Left lung (tissue), 4 donors: ENCODE measurements at regions not wholly inside any gene's neighbourhood (a gene's known extent, or its start where the extent isn't known, plus 50 kb on each side); places are given as distances from the start of the nearest gene placed in this dataset.

ENCODE experiments used
- ATAC-seq: fragments of 200-7000 bp; cut with Tn5 transposase; one replicate; pipeline ENCODE4 v1.9.1; 2020; ENCODE audit warnings: moderate library complexity
- DNase-seq, 4 donors: peaks; one replicate each; pipeline ENCODE4 v3.0.0-alpha.2; 2013 to 2020
- H3K27ac ChIP-seq, 2 donors: fragments of 200-600 bp; sonication (generic) in 1 of 2; one replicate each; pipeline versions ENCODE4 v1.5.0 to v1.8.0; 2020 to 2021
- H3K27me3 ChIP-seq, 2 donors: fragments of 200-600 bp; sonication (generic) in 1 of 2; one replicate each; pipeline versions ENCODE4 v1.5.0 to v1.8.0; 2020 to 2021
- H3K36me3 ChIP-seq, 2 donors: fragments of 200-600 bp; sonication (generic) in 1 of 2; one replicate each; pipeline versions ENCODE4 v1.5.0 to v1.8.0; 2020 to 2021
- H3K4me1 ChIP-seq, 2 donors: fragments of 200-600 bp; one replicate each; pipeline ENCODE4 v1.8.0; 2021
- H3K4me3 ChIP-seq, 2 donors: fragments of 200-600 bp; sonication (generic) in 1 of 2; one replicate each; pipeline versions ENCODE4 v1.5.0 to v1.8.0; 2020 to 2021; ENCODE audit warnings: mild to moderate bottlenecking in 1 of 2
- H3K9me3 ChIP-seq, 2 donors: fragments of 200-600 bp; sonication (generic) in 1 of 2; one replicate each; pipeline versions ENCODE4 v1.5.0 to v1.8.0; 2020 to 2021
- CTCF ChIP-seq, 2 donors: fragments of 200-600 bp; sonication (generic) in 1 of 2; IDR thresholded peaks; one replicate each; pipeline versions ENCODE4 v1.5.0 to v1.8.0; 2021; ENCODE audit warnings: antibody characterized with exemption in 2 of 2
- intact Hi-C, 2 donors: fragments of 100-400 bp; cut with DNase I; formaldehyde crosslinking; loops; one replicate each; pipeline versions ENCODE4 v1.11.2 to v1.14.2; 2022
- donor health status: DM: no; HTN: yes; CAD: no.
- donor health status: DM: no; HTN: no; CAD: no.

DNA sequence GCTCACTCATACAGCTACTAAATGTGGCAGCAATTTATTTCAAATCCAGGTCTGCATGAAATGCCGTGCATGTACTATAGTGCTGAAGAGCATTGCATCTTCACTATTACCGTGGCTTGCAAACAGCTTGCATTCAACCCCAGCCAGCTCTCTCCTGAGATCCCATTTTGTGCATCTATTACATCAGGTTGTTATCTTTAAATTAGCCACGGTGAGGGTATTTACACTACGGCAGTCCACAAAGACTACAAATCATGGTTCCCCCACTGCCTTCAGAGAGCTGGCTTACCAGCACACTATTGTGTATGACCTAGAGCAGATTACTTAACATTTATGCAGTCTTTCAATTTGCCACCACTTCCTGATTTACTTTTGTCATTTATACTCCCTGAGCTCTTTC, 621.3 kb upstream of the LRATD1 start:
- no peak for ATAC-seq
- no peak overlapping the region for H3K4me3 ChIP-seq
- no peak overlapping the region for H3K27ac ChIP-seq
- intact Hi-C loops: no loop called here
- peaks cover 0 to 23% of the 10 kb centered on the region in 2 donors for H3K9me3 ChIP-seq
- no peaks in the 10 kb centered on the region for H3K27me3 ChIP-seq
- TF ChIP-seq CTCF (IDR thresholded peaks at IDR 0.05): no peak
- no peaks in the 10 kb centered on the region for H3K4me1 ChIP-seq
- no peak for DNase-seq
- no peaks in the 10 kb centered on the region for H3K36me3 ChIP-seq

DNA sequence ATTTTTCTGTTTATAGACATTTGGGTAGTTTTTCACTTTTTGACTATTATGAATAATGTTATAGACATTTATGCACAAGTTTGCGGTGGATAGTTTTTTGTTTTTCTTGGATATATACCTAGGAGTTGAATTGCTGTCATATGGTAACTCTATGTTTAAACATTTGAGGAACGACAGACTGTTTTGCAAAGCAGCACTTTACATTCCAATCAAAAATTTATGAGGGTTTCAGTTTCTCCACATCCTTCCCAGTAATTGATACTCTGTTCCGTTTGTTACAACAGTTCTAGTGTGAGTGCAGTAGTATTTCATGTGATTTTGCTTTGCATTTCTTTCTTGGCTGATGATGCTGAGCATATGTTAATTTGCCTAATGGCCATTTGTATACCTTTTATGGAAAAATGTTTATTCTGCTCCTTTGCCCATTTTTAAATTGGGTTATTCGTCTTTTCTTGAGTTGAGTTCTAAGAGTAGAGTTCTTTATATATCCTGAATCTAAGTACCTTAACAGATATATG, 617.3 kb upstream of the LRATD1 start:
- DNase-seq: no peak
- peaks cover 0 to 11% of the 10 kb centered on the region in 2 donors for H3K9me3 ChIP-seq
- intact Hi-C loops: no loop called here
- H3K36me3 ChIP-seq: no peaks in the 10 kb centered on the region
- TF ChIP-seq CTCF (IDR thresholded peaks at IDR 0.05): no peak
- H3K4me1 ChIP-seq: no peaks in the 10 kb centered on the region
- ATAC-seq: no peak
- H3K4me3 ChIP-seq: no peak overlapping the region
- H3K27me3 ChIP-seq: no peaks in the 10 kb centered on the region
- no peak overlapping the region for H3K27ac ChIP-seq

DNA sequence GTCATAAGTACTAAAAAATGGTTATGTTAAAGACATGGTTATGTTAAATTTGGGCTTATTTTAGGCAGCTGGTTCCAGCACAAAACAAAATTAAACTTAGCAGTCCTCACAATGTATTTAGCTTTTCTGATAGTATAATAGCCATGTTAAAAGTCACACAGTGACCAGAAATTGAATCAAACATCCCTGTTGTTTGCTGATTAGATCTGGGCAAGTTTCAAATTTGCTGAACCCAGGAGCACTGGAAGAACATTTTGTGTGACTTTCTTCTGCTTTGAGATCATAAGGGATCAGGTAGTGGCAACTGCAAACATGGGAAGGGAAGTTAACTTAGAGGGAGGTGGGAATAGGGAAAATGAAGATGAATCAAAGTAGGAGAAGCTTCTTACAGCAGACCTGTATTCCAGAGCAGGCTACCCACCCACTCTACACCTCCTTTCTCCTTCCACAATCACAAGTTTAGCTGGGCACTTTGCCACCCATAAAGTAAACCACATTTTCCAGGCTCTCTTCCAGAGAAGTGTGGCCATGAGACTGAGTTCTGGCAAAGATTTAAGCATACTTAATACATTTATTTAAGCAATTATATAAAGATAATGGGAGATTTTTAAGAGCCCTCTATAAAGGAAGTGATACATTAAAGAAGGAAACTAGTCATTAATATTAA, 616.1 kb upstream of the LRATD1 start:
- H3K27me3 ChIP-seq: no peaks in the 10 kb centered on the region
- H3K4me1 ChIP-seq: no peaks in the 10 kb centered on the region
- no peaks in the 10 kb centered on the region for H3K9me3 ChIP-seq
- TF ChIP-seq CTCF (IDR thresholded peaks at IDR 0.05): no peak
- ATAC-seq (peak; percentile 83), DNase-seq (peak in 1 of 4 donors; percentile 22)
- no peak overlapping the region for H3K4me3 ChIP-seq
- H3K27ac ChIP-seq: no peak overlapping the region
- H3K36me3 ChIP-seq: no peaks in the 10 kb centered on the region
- intact Hi-C loops: no loop called here

DNA sequence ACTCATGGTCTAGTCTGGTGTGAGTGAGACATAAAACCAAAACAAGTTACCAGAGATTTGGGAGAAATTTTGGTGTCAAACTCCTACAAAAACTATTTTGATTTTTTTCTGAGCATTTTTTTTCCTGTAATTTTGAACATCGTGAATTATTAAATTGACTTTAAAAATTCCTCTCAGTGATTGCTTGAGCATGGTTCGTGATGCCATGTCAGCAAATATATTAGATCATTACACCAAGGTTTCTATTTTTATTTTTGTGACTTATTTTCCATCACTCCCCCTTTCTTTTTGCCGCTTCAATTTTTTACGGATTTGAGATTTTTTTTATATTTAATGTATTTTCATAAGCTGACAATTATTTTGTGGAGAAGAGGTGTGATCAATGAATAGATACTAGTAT, 613.9 kb upstream of the LRATD1 start:
- H3K36me3 ChIP-seq: no peaks in the 10 kb centered on the region
- intact Hi-C loops: no loop called here
- H3K4me1 ChIP-seq: no peaks in the 10 kb centered on the region
- ATAC-seq (no peak), DNase-seq (no peak)
- H3K9me3 ChIP-seq: no peaks in the 10 kb centered on the region
- no peak overlapping the region for H3K4me3 ChIP-seq
- H3K27me3 ChIP-seq: no peaks in the 10 kb centered on the region
- TF ChIP-seq CTCF (IDR thresholded peaks at IDR 0.05): no peak
- no peak overlapping the region for H3K27ac ChIP-seq

GRCh38 chr2:14023558-14023957, 609.0 kb upstream of the LRATD1 start:
- no peak overlapping the region for H3K4me3 ChIP-seq
- no peaks in the 10 kb centered on the region for H3K9me3 ChIP-seq
- DNase-seq (no peak), ATAC-seq (no peak)
- intact Hi-C loops: no loop called here
- no peaks in the 10 kb centered on the region for H3K27me3 ChIP-seq
- no peak for TF ChIP-seq CTCF (IDR thresholded peaks at IDR 0.05)
- H3K4me1 ChIP-seq: no peaks in the 10 kb centered on the region
- H3K36me3 ChIP-seq: no peaks in the 10 kb centered on the region
- H3K27ac ChIP-seq: no peak overlapping the region
